HL-60 (cell line): ENCODE measurements at regions not wholly inside any gene's neighbourhood (a gene's known extent, or its start where the extent isn't known, plus 50 kb on each side); places are given as distances from the start of the nearest gene placed in this dataset.

Experiments
- DNase-seq, 2 experiments: peaks; one replicate each; pipeline ENCODE4 v3.0.0-alpha.2; 2010 to 2020; ENCODE audit warnings: low read depth in 1 of 2, low spot score in 1 of 2
- H3K27ac ChIP-seq: fragments of 250-450 bp; sonication (Bioruptor Pico); replicated peaks from 2 replicates; pipeline ENCODE4 v1.5.1; 2020; ENCODE audit warnings: mild to moderate bottlenecking, moderate library complexity
- H3K27me3 ChIP-seq: fragments of 250-450 bp; sonication (Bioruptor Pico); 2 replicates; pipeline ENCODE4 v1.5.1; 2021; ENCODE audit warnings: mild to moderate bottlenecking, moderate library complexity; ENCODE audit not compliant: insufficient read depth, poor library complexity, severe bottlenecking
- H3K4me3 ChIP-seq: replicated peaks from 2 replicates; pipeline ENCODE4 v1.5.1; 2011; ENCODE audit warnings: mild to moderate bottlenecking, control low read depth, low read length; ENCODE audit not compliant: insufficient read depth
- GABPA ChIP-seq: IDR thresholded peaks from 2 replicates; pipeline ENCODE4 v1.6.1; 2012; ENCODE audit warnings: low read depth
- POLR2AphosphoS5 ChIP-seq: IDR thresholded peaks from 2 replicates; pipeline ENCODE4 v1.6.1; 2012; ENCODE audit warnings: low read depth
- SPI1 ChIP-seq: IDR thresholded peaks from 2 replicates; pipeline ENCODE4 v1.6.1; 2012; ENCODE audit warnings: low read depth, mild to moderate bottlenecking, borderline replicate concordance
- TF ChIP-seq, protein P1 (sequence below): IDR thresholded peaks from one replicate; pipeline ENCODE4 v1.5.1; 2011; ENCODE audit warnings: low read length, control low read depth, inconsistent platforms; ENCODE audit not compliant: insufficient read depth
- TF ChIP-seq, protein P2 (sequence below): IDR thresholded peaks from 2 replicates; pipeline ENCODE4 v1.6.1; 2012; ENCODE audit warnings: low read depth; ENCODE audit not compliant: insufficient replicate concordance

DNA sequence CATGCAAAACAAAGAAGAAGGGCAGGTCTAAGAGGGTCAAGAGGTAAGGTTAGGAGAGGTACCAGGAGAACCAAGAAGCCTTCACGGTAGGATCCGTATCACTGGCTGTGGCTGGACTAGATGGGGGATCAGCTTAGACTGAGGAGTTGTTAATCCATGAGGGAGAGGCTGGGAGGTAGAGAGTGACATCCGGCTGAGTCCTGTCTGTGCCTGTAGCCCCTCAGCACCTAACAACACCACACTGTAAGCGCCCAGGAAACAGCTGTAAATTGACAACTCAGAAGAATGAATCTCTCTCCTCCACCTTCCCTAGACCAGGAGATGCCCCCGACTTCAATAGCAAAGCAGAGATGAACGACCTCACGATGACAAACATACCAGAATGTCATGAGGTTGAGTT is 199.4 kb upstream of the RPL38 start:
- H3K27ac ChIP-seq, result no peak overlapping the region
- H3K4me3 ChIP-seq, result no peak overlapping the region
- no peak for DNase-seq
- TF ChIP-seq, protein P1, sequence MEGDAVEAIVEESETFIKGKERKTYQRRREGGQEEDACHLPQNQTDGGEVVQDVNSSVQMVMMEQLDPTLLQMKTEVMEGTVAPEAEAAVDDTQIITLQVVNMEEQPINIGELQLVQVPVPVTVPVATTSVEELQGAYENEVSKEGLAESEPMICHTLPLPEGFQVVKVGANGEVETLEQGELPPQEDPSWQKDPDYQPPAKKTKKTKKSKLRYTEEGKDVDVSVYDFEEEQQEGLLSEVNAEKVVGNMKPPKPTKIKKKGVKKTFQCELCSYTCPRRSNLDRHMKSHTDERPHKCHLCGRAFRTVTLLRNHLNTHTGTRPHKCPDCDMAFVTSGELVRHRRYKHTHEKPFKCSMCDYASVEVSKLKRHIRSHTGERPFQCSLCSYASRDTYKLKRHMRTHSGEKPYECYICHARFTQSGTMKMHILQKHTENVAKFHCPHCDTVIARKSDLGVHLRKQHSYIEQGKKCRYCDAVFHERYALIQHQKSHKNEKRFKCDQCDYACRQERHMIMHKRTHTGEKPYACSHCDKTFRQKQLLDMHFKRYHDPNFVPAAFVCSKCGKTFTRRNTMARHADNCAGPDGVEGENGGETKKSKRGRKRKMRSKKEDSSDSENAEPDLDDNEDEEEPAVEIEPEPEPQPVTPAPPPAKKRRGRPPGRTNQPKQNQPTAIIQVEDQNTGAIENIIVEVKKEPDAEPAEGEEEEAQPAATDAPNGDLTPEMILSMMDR, result no peak
- no peak for TF ChIP-seq GABPA
- TF ChIP-seq SPI1, result no peak
- TF ChIP-seq, protein P2, sequence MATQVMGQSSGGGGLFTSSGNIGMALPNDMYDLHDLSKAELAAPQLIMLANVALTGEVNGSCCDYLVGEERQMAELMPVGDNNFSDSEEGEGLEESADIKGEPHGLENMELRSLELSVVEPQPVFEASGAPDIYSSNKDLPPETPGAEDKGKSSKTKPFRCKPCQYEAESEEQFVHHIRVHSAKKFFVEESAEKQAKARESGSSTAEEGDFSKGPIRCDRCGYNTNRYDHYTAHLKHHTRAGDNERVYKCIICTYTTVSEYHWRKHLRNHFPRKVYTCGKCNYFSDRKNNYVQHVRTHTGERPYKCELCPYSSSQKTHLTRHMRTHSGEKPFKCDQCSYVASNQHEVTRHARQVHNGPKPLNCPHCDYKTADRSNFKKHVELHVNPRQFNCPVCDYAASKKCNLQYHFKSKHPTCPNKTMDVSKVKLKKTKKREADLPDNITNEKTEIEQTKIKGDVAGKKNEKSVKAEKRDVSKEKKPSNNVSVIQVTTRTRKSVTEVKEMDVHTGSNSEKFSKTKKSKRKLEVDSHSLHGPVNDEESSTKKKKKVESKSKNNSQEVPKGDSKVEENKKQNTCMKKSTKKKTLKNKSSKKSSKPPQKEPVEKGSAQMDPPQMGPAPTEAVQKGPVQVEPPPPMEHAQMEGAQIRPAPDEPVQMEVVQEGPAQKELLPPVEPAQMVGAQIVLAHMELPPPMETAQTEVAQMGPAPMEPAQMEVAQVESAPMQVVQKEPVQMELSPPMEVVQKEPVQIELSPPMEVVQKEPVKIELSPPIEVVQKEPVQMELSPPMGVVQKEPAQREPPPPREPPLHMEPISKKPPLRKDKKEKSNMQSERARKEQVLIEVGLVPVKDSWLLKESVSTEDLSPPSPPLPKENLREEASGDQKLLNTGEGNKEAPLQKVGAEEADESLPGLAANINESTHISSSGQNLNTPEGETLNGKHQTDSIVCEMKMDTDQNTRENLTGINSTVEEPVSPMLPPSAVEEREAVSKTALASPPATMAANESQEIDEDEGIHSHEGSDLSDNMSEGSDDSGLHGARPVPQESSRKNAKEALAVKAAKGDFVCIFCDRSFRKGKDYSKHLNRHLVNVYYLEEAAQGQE, result no peak
- no peak for TF ChIP-seq POLR2AphosphoS5
- peaks cover under 1% of the 10 kb centered on the region for H3K27me3 ChIP-seq

DNA sequence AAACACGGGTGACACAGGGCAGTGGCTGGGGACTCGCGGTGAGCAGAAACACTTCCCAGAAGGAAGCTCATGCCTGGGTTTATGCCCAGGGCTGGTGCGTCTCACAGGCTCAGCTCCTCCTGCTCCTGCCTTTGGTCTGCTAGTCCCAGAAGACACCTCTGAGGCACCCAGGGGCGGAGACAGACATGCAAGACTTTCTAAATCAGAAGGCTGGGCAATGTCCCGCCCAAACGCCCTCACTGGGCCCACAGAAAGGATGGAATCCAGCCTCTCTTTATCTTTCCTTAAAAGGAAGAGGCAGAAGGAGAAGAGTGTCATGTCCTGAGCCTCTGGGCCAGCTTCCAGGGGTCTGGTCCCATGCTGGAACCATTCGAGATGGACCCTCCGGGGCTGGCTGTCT is 197.7 kb upstream of the RPL38 start:
- Histone ChIP-seq H3K4me3 (no peak overlapping the region), H3K27ac (no peak overlapping the region), H3K27me3 (no peaks in the 10 kb centered on the region)
- TF ChIP-seq SPI1 (no peak), GABPA (no peak), POLR2AphosphoS5 (no peak)
- TF ChIP-seq, protein P1, result no peak
- TF ChIP-seq, protein P2, result no peak
- no peak for DNase-seq

DNA sequence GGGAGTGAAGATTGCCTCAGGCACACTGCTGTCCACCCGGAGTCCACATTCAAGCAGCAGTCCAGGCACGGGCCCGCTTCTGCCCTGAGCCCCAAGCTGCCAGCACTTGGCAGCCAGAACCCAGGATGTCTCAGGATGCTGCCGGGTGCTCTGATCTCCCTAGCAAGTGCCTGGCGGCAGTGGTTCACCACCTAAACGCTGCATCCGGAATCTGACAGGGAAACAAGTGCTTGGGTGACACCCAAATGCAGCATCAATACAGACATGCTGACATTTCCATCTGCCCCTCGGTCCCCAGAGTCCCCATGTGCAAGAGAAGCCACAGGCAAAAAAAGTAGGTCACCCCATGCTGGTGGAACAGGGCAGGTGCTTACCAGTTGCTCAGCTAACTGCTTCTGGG is 197.1 kb upstream of the RPL38 start:
- Histone ChIP-seq H3K4me3 (no peak overlapping the region), H3K27ac (no peak overlapping the region), H3K27me3 (no peaks in the 10 kb centered on the region)
- TF ChIP-seq, protein P2, result no peak
- no peak for TF ChIP-seq GABPA
- DNase-seq, result no peak

DNA sequence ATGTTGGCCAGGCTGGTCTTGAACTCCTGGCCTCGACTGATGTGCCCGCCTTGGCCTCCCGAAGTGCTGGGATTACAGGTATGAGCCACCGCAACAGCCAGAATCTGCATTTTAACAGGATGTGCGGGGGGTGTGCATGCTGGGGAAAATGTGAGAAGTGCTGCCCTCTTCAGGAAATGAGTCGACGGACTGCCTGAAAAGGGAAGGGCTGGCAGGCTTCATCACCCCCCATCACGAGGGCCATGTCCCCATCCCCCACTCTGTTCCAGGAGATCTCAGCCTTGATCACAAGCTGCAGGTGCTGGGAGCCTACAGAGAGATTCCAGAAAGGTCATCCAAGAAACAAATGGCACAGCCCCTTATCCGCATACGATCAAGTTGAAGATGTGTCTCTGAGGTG is 195.3 kb upstream of the RPL38 start:
- Histone ChIP-seq H3K27me3 (no peaks in the 10 kb centered on the region), H3K27ac (no peak overlapping the region), H3K4me3 (no peak overlapping the region)
- peak in 1 of 2 experiments; percentile 33 for DNase-seq
- TF ChIP-seq, protein P1, result no peak
- TF ChIP-seq SPI1, result peak; percentile 45; the same call in 1 of the 2 replicates
